Smooth muscle cell (in vitro differentiated cells): ENCODE measurements at regions not wholly inside any gene's neighbourhood (a gene's known extent, or its start where the extent isn't known, plus 50 kb on each side); places are given as distances from the start of the nearest gene placed in this dataset.

Source experiments
- DNase-seq: peaks from one replicate; lab custom pipeline; 2025; ENCODE audit not compliant: unreplicated experiment; lab: John Stamatoyannopoulos, UW
- H2AFZ ChIP-seq: fragments of 200-600 bp; sonication (generic); 2 replicates; pipeline ENCODE4 v1.6.0; 2016; ENCODE audit warnings: antibody characterized with exemption, low read depth, mild to moderate bottlenecking
- H3F3A ChIP-seq: fragments of 200-600 bp; sonication (generic); 2 replicates; pipeline ENCODE4 v1.6.0; 2017; ENCODE audit warnings: antibody characterized with exemption, low read depth
- H3K27ac ChIP-seq: fragments of 200-600 bp; sonication (generic); 2 replicates; pipeline ENCODE4 v1.5.1; 2016; ENCODE audit warnings: low read depth, mild to moderate bottlenecking
- H3K27me3 ChIP-seq: fragments of 200-600 bp; sonication (generic); 2 replicates; pipeline ENCODE4 v1.6.1; 2016; ENCODE audit warnings: low read depth, mild to moderate bottlenecking
- H3K36me3 ChIP-seq: fragments of 200-600 bp; sonication (generic); 2 replicates; pipeline ENCODE4 v1.5.1; 2016; ENCODE audit warnings: low read depth
- H3K4me1 ChIP-seq: fragments of 200-600 bp; sonication (generic); 2 replicates; pipeline ENCODE4 v1.5.1; 2016; ENCODE audit warnings: low read depth
- H3K4me2 ChIP-seq: fragments of 200-600 bp; sonication (generic); 2 replicates; pipeline ENCODE4 v1.6.0; 2016; ENCODE audit warnings: mild to moderate bottlenecking
- H3K4me3 ChIP-seq: fragments of 200-600 bp; sonication (generic); 2 replicates; pipeline ENCODE4 v1.5.1; 2016; ENCODE audit warnings: mild to moderate bottlenecking
- H3K79me2 ChIP-seq: fragments of 200-600 bp; sonication (generic); 2 replicates; pipeline ENCODE4 v1.6.0; 2016; ENCODE audit warnings: low read depth, mild to moderate bottlenecking
- H3K9ac ChIP-seq: fragments of 200-600 bp; sonication (generic); 2 replicates; pipeline ENCODE4 v1.6.0; 2016; ENCODE audit warnings: low read depth
- H3K9me3 ChIP-seq: fragments of 200-600 bp; sonication (generic); replicated peaks from 2 replicates; pipeline ENCODE4 v1.5.1; 2016; ENCODE audit warnings: low read depth
- H4K20me1 ChIP-seq: fragments of 200-600 bp; sonication (generic); 2 replicates; pipeline ENCODE4 v1.6.0; 2016; ENCODE audit warnings: low read depth
- WGBS: methylation state at CpG from one replicate; pipeline ENCODE4 v1.1.7; 2016; ENCODE audit warnings: low lambda C conversion rate; 5-methylcytosine and 5-hydroxymethylcytosine counted together
- TF ChIP-seq, protein P1 (sequence below): fragments of 200-600 bp; sonication (generic); IDR thresholded peaks from 2 replicates; pipeline ENCODE4 v1.5.1; 2017; ENCODE audit warnings: borderline replicate concordance, mild to moderate bottlenecking, antibody characterized with exemption; ENCODE audit not compliant: insufficient read depth, poor library complexity, severe bottlenecking

DNA sequence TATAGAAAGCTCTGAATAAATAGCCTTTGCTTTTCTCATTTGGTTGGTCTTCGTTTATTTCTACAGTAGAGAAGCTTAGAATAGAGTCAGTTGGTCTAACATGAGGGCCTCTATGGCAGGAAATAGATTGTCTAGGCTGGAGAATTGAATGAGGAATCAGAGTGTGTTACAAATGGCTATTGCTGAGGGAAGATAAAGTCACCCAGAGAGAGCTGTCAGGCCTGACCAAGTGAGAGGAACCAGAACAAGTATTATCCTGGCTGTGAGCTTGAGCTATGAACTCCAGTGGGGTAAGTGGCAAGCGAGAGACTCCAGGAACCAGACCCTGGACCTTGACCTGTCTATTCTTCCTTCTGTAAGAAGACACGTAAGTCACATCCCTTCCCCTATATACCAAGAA, 353.1 kb downstream of the CD83 start:
- no peaks in the 10 kb centered on the region for H3K4me1 ChIP-seq
- no peak for DNase-seq
- H3K9ac ChIP-seq, result no peak overlapping the region
- H3K36me3 ChIP-seq, result no peaks in the 10 kb centered on the region
- no peak overlapping the region for H3K4me3 ChIP-seq
- H3F3A ChIP-seq, result no peaks in the 10 kb centered on the region
- no peaks in the 10 kb centered on the region for H3K79me2 ChIP-seq
- TF ChIP-seq, protein P1, sequence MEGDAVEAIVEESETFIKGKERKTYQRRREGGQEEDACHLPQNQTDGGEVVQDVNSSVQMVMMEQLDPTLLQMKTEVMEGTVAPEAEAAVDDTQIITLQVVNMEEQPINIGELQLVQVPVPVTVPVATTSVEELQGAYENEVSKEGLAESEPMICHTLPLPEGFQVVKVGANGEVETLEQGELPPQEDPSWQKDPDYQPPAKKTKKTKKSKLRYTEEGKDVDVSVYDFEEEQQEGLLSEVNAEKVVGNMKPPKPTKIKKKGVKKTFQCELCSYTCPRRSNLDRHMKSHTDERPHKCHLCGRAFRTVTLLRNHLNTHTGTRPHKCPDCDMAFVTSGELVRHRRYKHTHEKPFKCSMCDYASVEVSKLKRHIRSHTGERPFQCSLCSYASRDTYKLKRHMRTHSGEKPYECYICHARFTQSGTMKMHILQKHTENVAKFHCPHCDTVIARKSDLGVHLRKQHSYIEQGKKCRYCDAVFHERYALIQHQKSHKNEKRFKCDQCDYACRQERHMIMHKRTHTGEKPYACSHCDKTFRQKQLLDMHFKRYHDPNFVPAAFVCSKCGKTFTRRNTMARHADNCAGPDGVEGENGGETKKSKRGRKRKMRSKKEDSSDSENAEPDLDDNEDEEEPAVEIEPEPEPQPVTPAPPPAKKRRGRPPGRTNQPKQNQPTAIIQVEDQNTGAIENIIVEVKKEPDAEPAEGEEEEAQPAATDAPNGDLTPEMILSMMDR, result no peak
- H3K4me2 ChIP-seq, result no peak overlapping the region
- no peak overlapping the region for H3K27ac ChIP-seq
- WGBS, result 52% methylated on average over 3 of the region's 3 CpGs
- H3K27me3 ChIP-seq, result no peaks in the 10 kb centered on the region
- no peak overlapping the region for H2AFZ ChIP-seq
- no peaks in the 10 kb centered on the region for H3K9me3 ChIP-seq
- H4K20me1 ChIP-seq, result no peaks in the 10 kb centered on the region

GRCh38 chr6:14472255-14472985, 354.8 kb downstream of the CD83 start:
- DNase-seq, result no peak
- TF ChIP-seq, protein P1, result no peak
- peak overlapping the region; percentile 27 for H3K4me2 ChIP-seq
- no peak overlapping the region for H3K4me3 ChIP-seq
- no peaks in the 10 kb centered on the region for H3K36me3 ChIP-seq
- peak overlapping the region; percentile 43 for H3K27ac ChIP-seq
- H3K27me3 ChIP-seq, result no peaks in the 10 kb centered on the region
- H3K4me1 ChIP-seq, result peaks cover 1% of the 10 kb centered on the region
- H2AFZ ChIP-seq, result no peak overlapping the region
- WGBS, result 91% methylated on average over 3 of the region's 3 CpGs
- no peaks in the 10 kb centered on the region for H3K79me2 ChIP-seq
- no peaks in the 10 kb centered on the region for H3K9me3 ChIP-seq
- no peaks in the 10 kb centered on the region for H3F3A ChIP-seq
- H4K20me1 ChIP-seq, result no peaks in the 10 kb centered on the region
- H3K9ac ChIP-seq, result no peak overlapping the region

GRCh38 chr6:14472986-14473337, 355.4 kb downstream of the CD83 start:
- Histone ChIP-seq H3K4me2 (peak overlapping the region; percentile 27), H3K4me3 (no peak overlapping the region), H3K79me2 (no peaks in the 10 kb centered on the region), H3K27me3 (no peaks in the 10 kb centered on the region), H3K9ac (no peak overlapping the region), H3K27ac (peak overlapping the region; percentile 43), H3K36me3 (no peaks in the 10 kb centered on the region), H2AFZ (peak overlapping the region; percentile 10), H3K4me1 (peaks cover 4% of the 10 kb centered on the region), H4K20me1 (no peaks in the 10 kb centered on the region), H3K9me3 (no peaks in the 10 kb centered on the region), H3F3A (no peaks in the 10 kb centered on the region)
- TF ChIP-seq, protein P1, result no peak
- 29% methylated on average over 9 of the region's 9 CpGs for WGBS
- peak; percentile 6 for DNase-seq

DNA sequence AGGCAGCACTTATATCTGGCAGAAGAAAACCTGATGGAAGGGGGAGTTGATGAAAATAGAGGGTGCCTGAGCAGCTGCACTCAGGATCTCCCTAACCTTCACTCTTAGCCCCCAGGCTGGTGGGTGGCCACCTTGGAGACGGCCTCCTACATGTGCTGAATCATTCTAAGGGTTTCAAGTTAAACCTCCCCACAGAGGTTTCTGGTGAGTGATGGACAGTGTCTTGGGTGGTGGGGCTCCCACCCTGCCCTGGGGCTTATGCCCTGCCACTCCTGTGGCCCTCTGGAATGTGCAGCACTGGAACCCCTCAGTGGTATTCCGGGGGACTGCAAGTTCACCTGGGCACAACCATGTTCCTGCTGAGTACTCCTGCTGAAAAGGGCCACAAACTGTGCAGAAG, 357.2 kb downstream of the CD83 start:
- Histone ChIP-seq H3F3A (no peaks in the 10 kb centered on the region), H3K36me3 (no peaks in the 10 kb centered on the region), H3K27ac (no peak overlapping the region), H4K20me1 (no peaks in the 10 kb centered on the region), H3K9ac (no peak overlapping the region), H3K4me3 (no peak overlapping the region), H3K4me1 (peaks cover 4% of the 10 kb centered on the region), H3K79me2 (no peaks in the 10 kb centered on the region), H3K4me2 (no peak overlapping the region), H3K9me3 (no peaks in the 10 kb centered on the region), H2AFZ (no peak overlapping the region), H3K27me3 (no peaks in the 10 kb centered on the region)
- TF ChIP-seq, protein P1, result no peak
- 84% methylated on average over 2 of the region's 2 CpGs for WGBS
- no peak for DNase-seq
